Frontal cortex (tissue), 3 donors: ENCODE measurements at regions not wholly inside any gene's neighbourhood (a gene's known extent, or its start where the extent isn't known, plus 50 kb on each side); places are given as distances from the start of the nearest gene placed in this dataset.

Experiments
- DNase-seq, 2 donors: peaks; one replicate each; pipeline ENCODE4 v3.0.0; 2012; ENCODE audit warnings: low spot score in 2 of 2
- FAIRE-seq: peaks from 2 replicates; lab custom pipeline; 2012; peaks lifted over from hg19 to GRCh38; lab: Jason Lieb, UNC
- donor health status: control.
- donor health status: control.
- donor health status: control.

DNA sequence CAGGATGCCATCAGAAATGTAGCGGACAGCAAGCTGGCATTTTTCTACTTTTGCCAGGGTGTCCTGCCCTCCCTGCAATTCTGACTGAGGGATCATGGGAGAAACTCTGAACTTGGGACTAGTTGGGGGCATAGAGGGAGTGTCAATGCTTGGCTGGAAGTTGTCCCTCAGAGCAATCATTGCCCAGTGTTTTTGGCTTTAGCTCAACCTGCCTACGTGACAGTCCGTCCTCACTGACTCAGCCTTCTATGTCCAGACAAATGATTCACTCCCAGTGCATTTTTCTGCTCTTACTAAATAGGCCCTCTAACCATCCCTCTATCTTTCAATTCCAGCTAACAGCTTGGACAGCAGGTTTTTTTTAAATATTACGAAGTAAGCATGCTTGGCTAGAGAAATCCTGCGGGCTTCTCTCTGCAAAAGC, 627.4 kb downstream of the TLR4 start:
- DNase-seq, result no peak
- FAIRE-seq, result no peak

DNA sequence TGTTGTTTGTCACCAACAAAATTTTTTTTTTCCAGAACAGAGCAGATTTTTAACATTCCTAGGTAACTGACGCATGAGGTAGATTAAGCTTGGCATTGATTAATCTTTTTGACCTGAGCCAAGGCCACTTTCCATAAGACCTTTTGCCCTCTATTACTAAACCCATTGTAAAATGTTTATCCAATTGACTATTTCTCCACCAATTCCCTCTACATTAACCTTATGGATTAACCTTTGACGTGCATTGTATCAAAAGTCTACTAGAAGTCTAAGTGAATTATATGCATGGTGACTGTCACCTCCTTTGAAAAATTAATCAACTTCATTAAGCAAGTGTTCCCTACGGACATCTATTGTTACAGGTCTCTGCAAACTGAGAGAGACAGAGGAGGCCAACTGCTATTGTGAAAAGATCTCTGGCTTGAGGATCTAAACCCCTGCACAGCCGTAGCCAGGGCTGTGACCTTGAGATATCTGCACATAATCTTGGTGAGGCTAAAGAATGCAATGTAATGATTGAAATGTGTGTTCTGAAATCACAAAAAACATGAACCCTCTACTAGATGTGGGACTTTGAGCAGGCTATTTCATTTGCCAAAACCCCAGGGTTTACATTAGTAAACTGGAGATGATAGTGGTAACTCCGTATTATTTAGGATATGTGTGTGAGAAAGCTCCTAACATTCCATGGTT, 632.2 kb downstream of the TLR4 start:
- no peak for FAIRE-seq
- no peak for DNase-seq

DNA sequence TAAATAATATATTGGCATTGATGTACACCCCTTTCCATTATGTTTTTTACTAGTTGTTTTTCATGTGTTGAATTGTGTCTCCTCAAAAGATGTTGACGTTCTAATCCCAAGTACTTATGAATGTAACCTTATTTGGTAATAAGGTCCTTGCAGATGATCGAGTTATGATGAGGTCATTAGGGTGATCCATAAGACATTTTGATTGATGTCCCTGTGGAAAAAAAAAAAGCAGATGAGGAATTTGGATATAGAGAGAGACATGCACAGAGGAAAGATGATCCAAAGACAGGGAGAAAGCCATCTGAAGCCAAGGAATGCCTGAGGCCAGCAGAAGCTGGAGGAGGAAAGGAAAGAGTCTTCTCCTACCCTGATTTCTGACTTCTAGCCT, 632.7 kb downstream of the TLR4 start:
- DNase-seq, result no peak
- FAIRE-seq, result no peak

DNA sequence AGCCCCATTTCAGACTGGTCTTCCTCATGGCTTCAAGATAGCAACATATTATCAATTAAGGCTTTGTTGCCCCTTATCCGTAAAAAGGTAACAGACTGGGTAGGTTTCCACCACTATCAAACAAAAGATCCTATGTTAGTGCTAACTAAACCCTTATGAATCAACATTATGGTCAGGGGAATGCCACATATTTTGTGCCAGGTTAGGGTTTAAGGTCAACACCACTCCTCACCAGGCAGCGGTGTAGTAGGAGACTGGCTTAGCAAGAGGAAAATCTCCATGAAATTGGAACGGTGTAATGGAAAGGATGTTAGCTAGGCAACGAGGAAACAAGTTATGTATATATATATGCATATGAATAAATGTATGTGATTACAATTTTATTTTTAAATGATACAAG, 655.8 kb downstream of the TLR4 start:
- DNase-seq, result no peak
- no peak for FAIRE-seq

DNA sequence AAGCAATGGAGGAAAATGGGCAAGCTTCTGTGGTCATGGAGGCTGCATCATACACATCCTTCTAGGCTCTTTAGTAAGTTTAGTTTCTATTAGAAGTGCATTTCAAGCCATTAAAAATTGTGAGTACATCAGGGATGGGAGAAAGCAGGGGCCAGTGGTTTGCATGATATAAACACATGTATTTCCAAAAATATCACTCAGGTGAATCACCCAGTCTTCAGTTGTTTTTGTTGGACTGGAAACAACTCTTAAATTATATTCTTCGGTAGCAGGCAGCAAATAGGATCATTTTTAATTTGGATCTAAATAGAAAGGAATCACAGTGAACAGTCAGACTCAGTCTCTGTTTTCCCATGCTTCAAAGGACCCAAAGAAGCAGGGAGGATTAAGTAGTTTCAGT, 657.9 kb downstream of the TLR4 start:
- DNase-seq (no peak), FAIRE-seq (no peak)

DNA sequence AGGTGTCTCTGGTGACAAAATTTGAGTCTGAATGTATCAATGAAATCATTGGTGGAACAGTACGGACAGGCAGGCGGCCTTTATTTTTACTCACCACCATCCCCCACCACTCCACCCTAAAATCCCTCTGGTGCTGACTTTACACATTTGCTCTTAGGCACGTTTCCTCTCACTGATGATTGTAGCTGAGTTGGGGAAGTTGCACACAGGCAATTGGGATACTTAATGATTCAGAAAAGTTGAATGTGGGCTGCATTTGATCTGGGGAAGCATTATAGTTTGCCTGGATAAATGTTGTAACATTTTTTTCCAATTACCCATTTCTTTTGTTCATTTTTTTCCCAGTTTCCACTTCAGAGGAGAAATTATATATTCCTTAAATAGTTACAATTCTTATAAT, 658.4 kb downstream of the TLR4 start:
- FAIRE-seq, result no peak
- no peak for DNase-seq

DNA sequence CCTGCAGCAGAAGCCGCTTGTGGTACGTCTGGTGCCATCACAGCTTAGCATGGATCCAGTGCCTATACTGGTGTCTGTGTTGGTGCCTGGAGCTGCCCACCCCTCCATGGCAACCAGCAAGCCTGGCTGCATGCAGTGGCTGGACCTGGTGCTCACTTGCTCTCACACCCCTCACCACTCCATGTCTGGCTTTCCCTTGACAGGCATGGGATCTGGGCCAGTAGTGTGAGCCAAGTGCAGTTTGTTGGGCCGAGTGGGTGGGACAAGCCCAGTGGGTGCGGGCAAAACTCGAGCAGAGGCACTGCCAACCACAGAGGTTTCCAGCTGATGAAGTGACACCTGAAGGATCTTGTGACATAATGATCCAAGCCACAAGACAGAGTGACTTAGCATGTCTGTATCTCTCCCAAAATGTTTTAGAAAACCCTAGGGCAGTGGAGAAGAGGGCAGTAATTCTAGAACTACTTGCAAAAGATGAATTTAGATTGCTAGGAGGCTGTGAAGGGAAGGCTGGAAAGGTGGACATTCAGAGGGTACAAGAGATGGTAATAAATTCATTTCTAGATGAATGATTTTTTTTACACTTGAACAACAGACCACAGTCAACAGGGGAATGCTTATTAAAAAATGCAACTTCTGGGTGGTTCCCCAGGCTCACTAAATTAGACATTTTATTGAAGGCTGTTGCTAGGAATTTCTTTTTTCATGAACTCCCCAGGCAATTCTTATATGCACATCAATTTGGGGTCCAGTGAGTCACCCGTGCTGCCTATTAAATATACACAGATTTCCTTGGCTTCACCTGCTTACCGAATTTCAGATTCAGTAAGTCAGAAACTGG, 660.3 kb downstream of the TLR4 start:
- FAIRE-seq, result no peak
- no peak for DNase-seq

DNA sequence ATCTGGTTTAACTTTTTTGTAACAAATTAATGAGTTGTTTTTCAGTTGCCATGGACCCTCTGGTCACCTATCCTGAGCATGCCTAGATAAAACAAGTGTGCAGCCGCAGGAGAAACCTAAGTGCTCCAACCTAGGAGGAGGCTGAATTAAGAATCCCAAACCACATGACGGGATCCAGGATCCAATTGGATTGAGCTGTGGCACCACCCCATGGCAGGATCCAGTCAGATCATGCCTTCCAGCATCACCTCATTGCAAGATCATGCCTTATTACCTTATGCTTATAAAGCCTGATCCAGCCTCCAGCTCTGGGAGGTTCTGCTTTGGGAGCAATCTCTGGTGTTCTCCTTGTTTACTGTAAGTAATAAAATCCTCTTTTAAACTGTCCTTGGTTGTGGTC, 662.0 kb downstream of the TLR4 start:
- FAIRE-seq (no peak), DNase-seq (no peak)

DNA sequence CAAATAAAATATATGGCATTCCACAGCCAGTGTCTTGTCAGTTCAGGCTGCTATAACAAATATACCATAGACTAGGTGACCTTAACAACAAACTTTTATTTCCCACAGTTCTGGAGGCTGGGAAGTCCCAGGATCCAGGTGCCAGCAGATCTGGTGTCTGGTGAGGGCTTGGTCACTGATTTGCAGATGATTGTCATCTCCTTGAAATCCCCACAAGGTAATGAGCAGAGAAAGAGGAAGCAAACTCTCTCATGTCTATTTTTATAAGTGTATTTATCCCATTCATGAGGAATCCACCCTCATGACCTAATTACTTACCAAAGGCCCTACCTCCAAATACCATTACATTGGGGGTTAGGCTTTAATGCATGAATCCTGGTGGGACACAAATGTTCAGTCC, 663.2 kb downstream of the TLR4 start:
- DNase-seq (no peak), FAIRE-seq (no peak)

DNA sequence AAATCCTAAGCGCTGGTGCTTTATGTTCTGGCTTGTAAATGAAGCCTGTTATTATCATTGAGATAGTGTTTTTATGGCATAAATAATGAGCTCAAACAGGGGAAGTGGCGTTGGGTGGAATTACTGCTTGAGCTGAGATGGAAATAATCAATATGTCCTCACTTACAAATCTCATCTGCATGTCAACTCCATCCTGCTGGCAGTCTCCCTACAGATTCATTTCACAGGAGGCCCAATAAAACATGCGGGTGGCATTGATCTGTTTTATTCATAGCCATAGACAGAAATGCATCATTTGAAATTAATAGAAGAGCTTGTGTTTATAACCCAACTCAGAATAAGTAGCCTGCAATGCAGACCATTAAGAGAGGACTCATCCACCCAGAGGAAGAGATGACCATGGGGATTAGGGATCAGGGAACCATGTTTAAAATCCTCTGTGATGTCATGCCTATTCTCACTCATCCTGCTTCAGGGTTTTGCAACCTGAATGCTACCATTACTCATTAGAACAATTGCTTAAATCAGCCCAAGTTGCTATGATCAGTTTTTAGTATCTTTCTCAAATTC, 680.4 kb downstream of the TLR4 start:
- no peak for FAIRE-seq
- DNase-seq, result no peak

DNA sequence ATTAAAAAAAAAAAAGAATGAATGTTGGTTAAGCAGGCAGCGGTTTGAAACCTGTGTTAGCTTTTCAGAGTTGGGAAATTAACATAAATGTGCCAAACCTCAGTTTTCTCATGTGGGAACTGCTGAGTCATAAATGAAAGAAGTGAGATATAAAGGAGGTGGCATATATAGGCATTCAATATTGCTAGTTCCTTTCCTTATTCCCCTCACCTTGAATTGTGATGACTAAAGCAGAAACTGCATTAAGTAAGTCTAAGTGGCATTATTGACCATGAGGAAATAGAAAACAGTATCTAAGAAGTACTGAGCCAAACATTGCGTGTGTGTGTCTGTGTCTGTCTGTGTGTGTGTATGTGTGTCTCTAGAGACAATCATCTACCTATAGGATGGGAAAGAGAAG, 691.2 kb downstream of the TLR4 start:
- DNase-seq (no peak), FAIRE-seq (no peak)

DNA sequence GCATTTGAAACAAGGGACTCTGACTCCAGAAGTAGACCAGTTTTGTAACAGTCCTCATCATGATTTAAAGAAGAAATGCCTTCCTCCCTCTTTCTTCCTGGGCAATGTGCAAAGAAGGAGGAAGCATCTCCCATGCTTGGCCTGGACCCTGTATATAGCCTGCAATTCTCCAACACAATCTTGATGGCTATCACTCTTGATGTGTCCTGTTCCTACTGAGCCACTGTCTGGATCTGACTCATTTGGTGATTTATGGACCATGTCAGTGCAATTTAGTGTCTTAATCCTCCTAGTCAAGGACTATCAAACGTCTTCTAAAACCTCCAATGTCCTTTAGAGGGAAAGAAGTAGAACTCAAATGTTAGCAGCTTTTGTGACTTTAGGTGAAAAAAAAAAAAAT, 697.3 kb downstream of the TLR4 start:
- FAIRE-seq (no peak), DNase-seq (no peak)

DNA sequence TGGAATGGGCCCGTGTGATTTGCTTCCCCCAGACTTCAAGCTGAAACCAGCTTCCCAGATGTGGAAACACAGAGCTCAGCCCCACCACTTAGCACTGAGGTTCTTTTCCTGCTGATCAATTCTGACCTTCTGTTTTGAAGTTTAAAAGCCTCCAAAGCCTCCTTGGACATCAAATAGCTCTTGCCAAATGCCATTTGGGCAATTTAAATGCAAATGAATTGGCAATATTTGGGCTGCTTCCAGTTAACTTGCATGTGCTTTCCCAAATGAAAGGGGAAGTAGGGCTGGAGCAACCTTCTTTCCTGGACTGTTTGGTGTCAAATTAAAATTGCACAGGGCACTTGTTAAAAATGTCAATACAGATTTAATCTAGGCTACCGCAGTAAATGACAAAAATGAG, 710.5 kb downstream of the TLR4 start:
- FAIRE-seq, result no peak

DNA sequence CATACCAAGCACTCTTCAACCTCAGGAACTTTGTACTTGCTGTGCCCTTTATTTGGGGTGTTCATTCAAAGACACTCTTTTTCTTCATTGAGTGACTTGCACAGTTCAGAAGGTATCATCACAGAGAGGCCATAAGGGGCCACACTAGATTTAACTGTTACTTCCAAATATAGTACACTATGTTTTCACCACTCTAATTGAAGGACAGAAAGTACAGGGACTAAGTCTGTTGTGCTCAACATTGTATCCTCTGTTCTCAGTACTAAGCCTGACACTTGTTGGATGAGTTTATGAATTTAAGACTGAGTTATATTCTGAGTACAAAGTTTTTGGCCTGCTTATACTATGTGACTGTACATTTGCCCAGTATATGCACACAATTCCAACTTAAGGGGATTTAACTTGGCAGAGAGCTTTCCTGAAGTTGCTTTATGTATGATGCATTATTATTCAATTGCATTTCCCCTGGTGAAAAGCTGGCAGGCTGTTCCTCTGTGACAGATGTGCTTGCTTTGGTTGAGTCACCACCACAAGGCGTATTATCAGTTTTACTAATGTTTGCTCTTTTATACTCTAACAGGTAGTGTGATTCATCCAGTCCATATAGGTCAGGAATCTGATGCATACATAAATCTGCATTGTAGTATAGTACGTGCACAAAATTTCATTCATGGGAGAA, 714.8 kb downstream of the TLR4 start:
- DNase-seq (no peak), FAIRE-seq (no peak)

More for the DNA sequence above, 710.5 kb downstream of the TLR4 start:
- DNase-seq, result no peak

DNA sequence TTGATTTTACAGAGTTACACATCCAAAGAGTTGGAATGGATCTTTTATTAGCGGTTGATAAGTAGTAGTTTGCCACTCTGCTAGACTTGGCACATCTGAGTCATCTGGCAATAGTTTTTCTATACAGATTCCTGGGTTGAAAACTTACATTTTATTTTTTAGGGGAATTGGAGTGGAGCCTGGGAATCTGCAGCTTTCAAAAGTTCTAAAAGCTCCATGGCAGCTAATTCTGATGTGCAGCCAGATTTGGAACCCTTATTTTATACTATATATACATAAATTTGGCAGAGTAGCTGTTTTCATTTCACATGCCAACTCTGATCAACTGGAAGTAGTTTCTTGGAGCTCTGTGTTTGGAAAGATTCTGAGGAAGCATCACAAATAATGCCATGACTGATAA, 715.5 kb downstream of the TLR4 start:
- no peak for DNase-seq
- no peak for FAIRE-seq

DNA sequence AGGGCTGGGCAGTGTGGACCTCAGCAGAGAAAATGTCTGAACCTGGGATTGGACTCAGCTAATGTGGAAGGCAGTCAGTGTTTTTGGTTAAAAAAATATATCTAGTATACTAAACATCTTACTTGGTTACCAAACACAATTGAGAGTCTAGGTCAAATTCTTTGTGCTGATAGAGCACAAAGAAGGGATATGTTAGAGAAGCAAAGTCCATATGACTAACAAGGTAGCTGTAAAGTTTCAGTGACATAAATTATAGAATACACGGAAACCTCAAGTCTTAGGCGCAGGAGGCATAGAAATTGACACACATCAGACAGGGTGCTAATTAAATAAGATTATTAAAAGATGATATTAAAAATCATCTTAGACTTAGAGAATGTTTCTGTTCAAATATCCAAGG, 718.3 kb downstream of the TLR4 start:
- DNase-seq (no peak), FAIRE-seq (no peak)

DNA sequence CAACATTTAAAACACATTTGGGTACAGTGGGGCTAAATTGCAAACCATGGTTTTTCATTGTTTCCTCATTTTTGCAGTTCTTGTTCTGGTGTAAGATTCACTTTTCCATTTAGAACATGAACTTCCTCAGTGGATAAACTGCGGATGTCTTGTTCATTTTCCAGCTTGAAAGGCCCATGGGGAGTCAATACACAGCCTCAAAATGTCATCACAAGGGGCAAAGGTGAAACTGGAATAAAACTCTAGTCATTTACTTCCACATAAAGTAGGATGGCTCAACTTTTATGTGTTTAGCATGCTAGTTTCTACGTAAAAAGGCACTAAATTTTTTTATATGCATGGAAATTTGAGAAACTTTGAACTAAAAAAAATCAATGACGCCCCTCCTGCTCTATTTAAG, 718.8 kb downstream of the TLR4 start:
- FAIRE-seq, result no peak
- DNase-seq, result no peak

DNA sequence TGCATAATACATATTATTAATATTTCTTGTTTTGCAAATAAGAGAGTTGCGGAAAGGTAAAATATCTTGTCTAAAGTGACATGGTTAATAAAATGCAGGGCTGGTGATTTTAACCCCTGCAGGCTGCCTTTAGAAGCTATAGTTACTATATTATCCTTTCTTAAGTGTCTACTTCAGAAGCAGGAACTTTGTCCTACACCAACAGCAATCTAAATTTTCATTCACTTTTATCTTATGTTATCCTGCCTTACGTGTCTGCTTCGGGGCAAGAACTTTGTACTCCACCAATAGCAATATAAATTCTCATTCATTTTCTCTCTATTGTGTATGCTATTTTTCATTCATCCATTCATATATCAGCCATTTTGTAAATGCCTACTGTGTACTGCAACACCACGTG, 719.5 kb downstream of the TLR4 start:
- FAIRE-seq, result no peak
- no peak for DNase-seq

DNA sequence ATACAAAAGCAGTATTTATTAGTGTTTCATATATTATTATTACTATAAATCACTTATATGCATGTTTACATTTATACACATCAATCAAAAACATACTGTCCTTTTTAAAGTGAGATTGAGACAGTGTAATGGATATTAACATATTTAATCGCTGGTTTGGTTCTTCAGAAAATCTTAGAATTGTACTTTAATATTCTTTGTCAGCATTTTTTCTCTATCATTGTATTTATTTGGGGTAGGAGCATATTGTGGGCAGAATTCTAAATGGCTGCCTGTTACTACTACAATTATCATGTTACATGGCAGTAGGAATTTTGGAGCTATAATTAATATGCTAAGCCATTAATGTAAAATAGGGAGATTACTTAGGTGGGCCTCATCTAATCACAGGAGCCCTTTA, 722.6 kb downstream of the TLR4 start:
- no peak for FAIRE-seq
- DNase-seq, result no peak

DNA sequence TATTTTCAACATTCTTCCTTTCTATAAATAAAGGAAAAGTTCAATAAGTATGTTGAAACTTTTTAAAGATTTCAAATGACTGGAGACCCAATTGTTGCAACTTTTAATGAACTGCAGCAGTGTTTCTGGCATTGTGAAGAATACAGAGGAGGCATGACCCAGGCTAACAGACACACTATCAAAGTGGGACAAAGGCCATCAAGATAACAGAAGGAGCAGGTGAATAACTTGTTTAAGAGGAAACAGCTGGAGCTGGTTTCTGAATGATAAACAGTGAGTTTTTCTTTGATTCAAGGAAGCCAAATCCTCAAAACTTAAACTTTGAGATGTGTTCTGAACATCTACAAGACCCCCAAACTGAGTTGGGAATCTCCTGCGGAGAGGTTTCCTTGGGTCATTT, 734.6 kb downstream of the TLR4 start:
- DNase-seq, result no peak
- FAIRE-seq, result no peak

DNA sequence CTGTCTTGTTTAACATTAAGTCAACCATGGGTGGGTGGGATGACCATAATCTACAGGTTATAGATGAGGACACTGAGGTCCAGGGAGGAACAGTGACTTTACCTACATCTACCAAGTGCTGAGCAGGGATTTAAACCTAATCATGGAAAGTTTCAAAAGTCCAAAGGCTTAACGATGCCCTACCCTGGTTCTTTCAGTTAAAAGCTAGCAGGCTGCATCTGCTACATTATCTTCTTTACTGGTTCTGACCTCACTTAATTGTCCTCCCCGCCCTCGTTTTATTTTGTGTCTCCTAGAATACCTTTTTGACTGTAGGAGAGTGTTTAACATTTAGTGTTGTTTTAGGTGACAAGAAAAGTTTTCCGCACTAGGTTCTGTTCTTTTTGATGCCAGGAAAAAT, 735.2 kb downstream of the TLR4 start:
- FAIRE-seq (no peak), DNase-seq (no peak)
